ENCODE measurements at regions not wholly inside any gene's neighbourhood (a gene's known extent, or its start where the extent isn't known, plus 50 kb on each side); places are given as distances from the start of the nearest gene placed in this dataset.

GRCh38 chr11:87401653-87402052, 363.9 kb downstream of the TMEM135 start:
- Histone ChIP-seq H3K27ac (ENCODE audit: low read length) (no peak overlapping the region), H3K4me1 (ENCODE audit: low read length) (0 out of 2 replicates have a peak, but pooled peaks cover 3% of the 10 kb centered on the region), H3K4me2 (ENCODE audit: low read depth, low read length) (no peak overlapping the region), H3K79me2 (ENCODE audit: low read length) (no peaks in the 10 kb centered on the region), H4K20me1 (ENCODE audit: insufficient read depth, low read length) (no peaks in the 10 kb centered on the region), H3K9me2 (replicated peaks; ENCODE audit: insufficient read depth, low read length) (no peaks in the 10 kb centered on the region), H3K9me3 (replicated peaks; ENCODE audit: insufficient read depth, low read length) (no peaks in the 10 kb centered on the region), H3K27me3 (replicated peaks; ENCODE audit: insufficient read depth, low read length) (no peaks in the 10 kb centered on the region), H3F3A (ENCODE audit: insufficient read depth, low read length) (no peaks in the 10 kb centered on the region), H3K9ac (ENCODE audit: low read length) (no peak overlapping the region), H3K4me3 (ENCODE audit: low read length) (no peak overlapping the region), H3K36me3 (replicated peaks; ENCODE audit: insufficient read depth, low read length) (no peaks in the 10 kb centered on the region), H2AFZ (ENCODE audit: low read length) (no peak overlapping the region)
- no peak for DNase-seq
- no peak for TF ChIP-seq EZH2 (optimal IDR thresholded peaks at IDR 0.05; ENCODE audit: low read depth, low read length)
- no peak for TF ChIP-seq CTCF (IDR thresholded peaks at IDR 0.05; ENCODE audit: low read length)
- TF ChIP-seq EZH2phosphoT487 (IDR thresholded peaks at IDR 0.05; ENCODE audit: low read length) = no peak

GRCh38 chr11:87399341-87399740, 361.6 kb downstream of the TMEM135 start:
- no peak overlapping the region for H3K27ac ChIP-seq (ENCODE audit: low read length)
- no peak overlapping the region for H3K9ac ChIP-seq (ENCODE audit: low read length)
- H3K9me3 ChIP-seq (replicated peaks; ENCODE audit: insufficient read depth, low read length) = no peaks in the 10 kb centered on the region
- no peak for TF ChIP-seq EZH2phosphoT487 (IDR thresholded peaks at IDR 0.05; ENCODE audit: low read length)
- TF ChIP-seq CTCF (IDR thresholded peaks at IDR 0.05; ENCODE audit: low read length) = no peak
- TF ChIP-seq EZH2 (optimal IDR thresholded peaks at IDR 0.05; ENCODE audit: low read depth, low read length) = no peak
- no peak overlapping the region for H3K4me2 ChIP-seq (ENCODE audit: low read depth, low read length)
- H3K9me2 ChIP-seq (replicated peaks; ENCODE audit: insufficient read depth, low read length) = no peaks in the 10 kb centered on the region
- no peaks in the 10 kb centered on the region for H3F3A ChIP-seq (ENCODE audit: insufficient read depth, low read length)
- H3K27me3 ChIP-seq (replicated peaks; ENCODE audit: insufficient read depth, low read length) = no peaks in the 10 kb centered on the region
- H2AFZ ChIP-seq (ENCODE audit: low read length) = no peak overlapping the region
- H3K36me3 ChIP-seq (replicated peaks; ENCODE audit: insufficient read depth, low read length) = no peaks in the 10 kb centered on the region
- H4K20me1 ChIP-seq (ENCODE audit: insufficient read depth, low read length) = no peaks in the 10 kb centered on the region
- DNase-seq = no peak
- no peak overlapping the region for H3K4me3 ChIP-seq (ENCODE audit: low read length)
- H3K79me2 ChIP-seq (ENCODE audit: low read length) = no peaks in the 10 kb centered on the region
- H3K4me1 ChIP-seq (ENCODE audit: low read length) = 0 out of 2 replicates have a peak, but pooled peaks cover 3% of the 10 kb centered on the region

GRCh38 chr11:87398931-87399330, 361.2 kb downstream of the TMEM135 start:
- Histone ChIP-seq H3K9ac (ENCODE audit: low read length) (no peak overlapping the region), H3K27ac (ENCODE audit: low read length) (no peak overlapping the region), H3K4me1 (ENCODE audit: low read length) (0 out of 2 replicates have a peak, but pooled peaks cover 3% of the 10 kb centered on the region), H3K9me2 (replicated peaks; ENCODE audit: insufficient read depth, low read length) (no peaks in the 10 kb centered on the region), H3K79me2 (ENCODE audit: low read length) (no peaks in the 10 kb centered on the region), H3K27me3 (replicated peaks; ENCODE audit: insufficient read depth, low read length) (no peaks in the 10 kb centered on the region), H3K36me3 (replicated peaks; ENCODE audit: insufficient read depth, low read length) (no peaks in the 10 kb centered on the region), H4K20me1 (ENCODE audit: insufficient read depth, low read length) (no peaks in the 10 kb centered on the region), H3K4me2 (ENCODE audit: low read depth, low read length) (no peak overlapping the region), H3K9me3 (replicated peaks; ENCODE audit: insufficient read depth, low read length) (no peaks in the 10 kb centered on the region), H3F3A (ENCODE audit: insufficient read depth, low read length) (no peaks in the 10 kb centered on the region), H2AFZ (ENCODE audit: low read length) (no peak overlapping the region), H3K4me3 (ENCODE audit: low read length) (no peak overlapping the region)
- TF ChIP-seq CTCF (IDR thresholded peaks at IDR 0.05; ENCODE audit: low read length) = no peak
- no peak for TF ChIP-seq EZH2 (optimal IDR thresholded peaks at IDR 0.05; ENCODE audit: low read depth, low read length)
- TF ChIP-seq EZH2phosphoT487 (IDR thresholded peaks at IDR 0.05; ENCODE audit: low read length) = no peak
- no peak for DNase-seq

Data from MM.1S (cell line).